MV-4-11 (cell line): ENCODE measurements at regions not wholly inside any gene's neighbourhood (a gene's known extent, or its start where the extent isn't known, plus 50 kb on each side); places are given as distances from the start of the nearest gene placed in this dataset.
A peak's percentile ranks its signal among the peaks of the same experiment; 100 is the strongest.
"Not testable (repeated sequence)": the region's sequence is repeated elsewhere in the genome, so short reads cannot be mapped to it uniquely, and the experiment has no call there.

Source experiments
- DNase-seq: peaks from one replicate; lab custom pipeline; 2025; lab: John Stamatoyannopoulos, UW

- DNase-seq: not testable (repeated sequence)
Observed at GRCh38 chr4:153106736-153107135, 97.5 kb upstream of the TRIM2 start.

GRCh38 chr4:153107246-153107645 is 97.0 kb upstream of the TRIM2 start:
- no peak for DNase-seq

- no peak for DNase-seq
Observed at GRCh38 chr4:153109296-153109849, 94.9 kb upstream of the TRIM2 start.

GRCh38 chr4:153110739-153111138 is 93.5 kb upstream of the TRIM2 start:
- no peak for DNase-seq

- no peak for DNase-seq
Observed at GRCh38 chr4:153111426-153112040, 92.7 kb upstream of the TRIM2 start.

- DNase-seq: no peak
Observed at GRCh38 chr4:153112041-153112441, 92.2 kb upstream of the TRIM2 start.

GRCh38 chr4:153113061-153113837 is 91.0 kb upstream of the TRIM2 start:
- DNase-seq: no peak

- no peak for DNase-seq
Observed at GRCh38 chr4:153113838-153114105, 90.5 kb upstream of the TRIM2 start.

GRCh38 chr4:153114771-153115321 is 89.4 kb upstream of the TRIM2 start:
- DNase-seq: no peak

- DNase-seq: peak; percentile 61
Observed at GRCh38 chr4:153115322-153116290, 88.6 kb upstream of the TRIM2 start.

- DNase-seq: no peak
Observed at GRCh38 chr4:153116291-153116680, 88.0 kb upstream of the TRIM2 start.

- no peak for DNase-seq
Observed at GRCh38 chr4:153116801-153117200, 87.4 kb upstream of the TRIM2 start.

- DNase-seq: no peak
Observed at GRCh38 chr4:153117554-153117953, 86.7 kb upstream of the TRIM2 start.

GRCh38 chr4:153119626-153120025 is 84.6 kb upstream of the TRIM2 start:
- DNase-seq: no peak

- DNase-seq: no peak
Observed at GRCh38 chr4:153120235-153120634, 84.0 kb upstream of the TRIM2 start.

- no peak for DNase-seq
Observed at GRCh38 chr4:153122855-153123254, 81.4 kb upstream of the TRIM2 start.

- no peak for DNase-seq
Observed at GRCh38 chr4:153126137-153126536, 78.1 kb upstream of the TRIM2 start.

GRCh38 chr4:153127760-153128494 is 76.3 kb upstream of the TRIM2 start:
- DNase-seq: peak; percentile 64

- DNase-seq: no peak
Observed at GRCh38 chr4:153131596-153131995, 72.6 kb upstream of the TRIM2 start.

GRCh38 chr4:153137159-153137558 is 67.1 kb upstream of the TRIM2 start:
- DNase-seq: no peak
